Anterior cingulate cortex (tissue), 58 donors: ENCODE measurements at regions not wholly inside any gene's neighbourhood (a gene's known extent, or its start where the extent isn't known, plus 50 kb on each side); places are given as distances from the start of the nearest gene placed in this dataset.

Source experiments
- DNase-seq, 58 donors: peaks; one replicate each; lab custom pipeline; 2025; lab: John Stamatoyannopoulos, UW

DNA sequence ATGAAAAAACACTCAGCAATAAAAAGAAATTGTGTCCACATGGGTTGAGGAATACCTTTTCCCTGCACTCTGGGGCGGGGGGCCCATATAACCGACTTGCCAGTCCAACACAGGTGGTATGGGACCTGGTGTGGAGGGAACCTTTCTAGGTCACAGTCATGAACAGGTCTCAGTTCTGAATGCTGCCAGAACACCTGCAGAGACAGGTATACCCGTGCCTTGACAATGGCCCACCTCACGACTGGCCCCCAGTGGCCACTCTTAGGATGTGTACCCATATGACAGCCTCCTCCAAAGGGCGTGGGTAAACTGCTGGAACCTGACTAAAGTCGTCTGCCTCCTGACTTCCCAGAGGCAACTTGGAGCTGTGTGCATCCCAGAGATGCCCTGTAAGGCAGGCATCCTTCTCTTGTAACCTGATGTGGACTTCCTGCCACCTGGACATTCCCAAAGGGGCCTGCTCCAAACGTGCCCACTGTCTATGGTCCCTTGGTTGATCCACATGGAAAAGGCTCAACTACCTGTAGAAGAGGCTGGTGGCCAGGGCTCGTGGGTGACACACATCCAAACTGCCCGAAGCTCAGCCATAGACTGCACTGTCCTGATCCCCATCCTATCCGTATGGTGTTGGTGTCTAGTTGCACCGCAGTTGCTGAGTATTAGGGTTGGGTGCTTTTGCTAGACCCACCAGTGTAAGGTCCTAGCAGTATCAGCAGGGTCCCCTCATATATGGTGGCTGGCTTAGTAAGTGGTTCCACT, 859.3 kb downstream of the BRD1 start:
- no peak for DNase-seq

DNA sequence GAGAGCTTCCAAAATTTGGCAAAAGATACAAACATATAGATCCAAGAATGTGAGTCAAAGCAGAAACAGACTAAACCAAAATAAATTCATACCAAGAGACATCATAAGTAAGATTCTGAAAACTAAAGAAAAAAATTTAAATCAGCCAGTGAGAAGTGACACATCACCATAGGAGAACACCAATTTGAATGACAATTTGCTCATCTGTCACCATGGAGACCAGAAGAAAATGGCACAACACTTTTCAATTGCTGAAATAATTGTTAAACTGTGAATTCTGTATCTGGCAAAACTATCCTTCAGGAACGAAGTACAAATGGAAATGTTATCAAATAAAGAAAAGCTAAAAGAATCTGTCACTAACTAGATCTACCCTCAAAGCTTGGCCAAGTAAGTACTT, 864.3 kb downstream of the BRD1 start:
- no peak for DNase-seq

DNA sequence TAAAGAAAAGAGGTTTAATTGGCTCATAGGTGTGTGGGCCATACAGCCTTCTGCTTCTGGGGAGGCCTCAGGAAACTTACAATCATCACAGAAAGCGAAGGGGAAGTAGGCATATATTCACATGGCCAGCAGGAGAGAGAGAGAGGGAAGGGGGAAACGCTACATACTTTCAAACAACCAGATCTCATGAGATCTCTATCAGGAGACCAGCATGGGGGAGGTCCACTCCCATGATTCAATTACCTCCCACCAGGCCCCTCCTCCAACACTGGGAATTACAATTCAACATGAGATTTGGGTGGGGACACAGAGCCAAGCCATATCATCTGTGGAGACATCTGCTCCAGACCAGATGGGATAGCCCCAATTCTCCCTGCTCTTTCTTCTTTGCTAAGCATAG, 866.0 kb downstream of the BRD1 start:
- no peak for DNase-seq

DNA sequence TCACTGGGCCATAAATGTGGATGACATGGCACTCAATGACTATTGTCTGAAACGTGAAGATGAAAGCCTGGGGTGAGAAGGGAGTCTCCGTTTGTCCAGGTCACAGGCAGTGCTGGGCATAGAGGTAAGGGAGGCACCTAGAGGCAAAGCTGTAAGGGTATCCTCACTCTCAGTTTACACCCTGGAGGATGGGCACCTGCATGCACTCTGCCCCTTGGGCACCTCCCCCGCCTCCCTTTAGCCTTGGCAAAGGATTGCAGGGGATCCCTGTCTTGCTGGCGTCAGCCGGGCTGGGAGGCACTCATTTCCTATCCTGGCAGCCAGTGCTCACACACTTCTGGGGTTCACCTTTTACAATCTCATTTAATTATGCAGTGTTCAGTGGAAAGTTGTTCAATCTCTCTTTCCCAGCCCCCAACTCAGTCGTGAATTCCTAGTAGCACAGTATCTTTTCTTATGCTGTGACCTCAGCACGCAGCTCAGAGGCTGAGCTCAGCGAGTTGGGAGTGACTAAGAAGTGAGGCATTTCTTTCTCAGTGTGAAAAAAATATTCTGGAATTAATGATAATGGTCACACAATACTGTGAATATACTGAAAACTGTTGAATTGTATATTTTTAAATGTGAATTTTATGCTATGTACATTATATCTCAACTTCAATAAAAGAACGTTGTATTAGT, 866.6 kb downstream of the BRD1 start:
- DNase-seq = no peak

DNA sequence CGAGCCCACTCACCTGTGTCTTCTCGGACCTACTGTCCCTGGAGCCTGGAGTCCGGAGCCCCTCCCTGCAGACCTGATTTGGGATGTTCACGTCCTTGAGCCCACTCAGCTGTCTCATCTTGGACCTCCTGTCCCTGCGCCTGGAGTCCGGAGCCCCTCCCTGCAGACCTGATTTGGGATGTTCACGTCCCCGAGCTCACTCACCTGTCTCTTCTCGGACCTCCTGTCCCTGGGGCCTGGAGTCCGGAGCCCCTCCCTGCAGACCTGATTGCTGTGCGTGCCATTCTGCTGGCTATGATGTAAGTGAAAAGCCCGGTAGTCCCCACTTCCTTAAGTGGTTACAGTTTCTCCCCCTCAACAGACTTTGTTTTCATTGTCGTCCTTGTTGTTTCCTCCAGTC, 867.1 kb downstream of the BRD1 start:
- DNase-seq = no peak

DNA sequence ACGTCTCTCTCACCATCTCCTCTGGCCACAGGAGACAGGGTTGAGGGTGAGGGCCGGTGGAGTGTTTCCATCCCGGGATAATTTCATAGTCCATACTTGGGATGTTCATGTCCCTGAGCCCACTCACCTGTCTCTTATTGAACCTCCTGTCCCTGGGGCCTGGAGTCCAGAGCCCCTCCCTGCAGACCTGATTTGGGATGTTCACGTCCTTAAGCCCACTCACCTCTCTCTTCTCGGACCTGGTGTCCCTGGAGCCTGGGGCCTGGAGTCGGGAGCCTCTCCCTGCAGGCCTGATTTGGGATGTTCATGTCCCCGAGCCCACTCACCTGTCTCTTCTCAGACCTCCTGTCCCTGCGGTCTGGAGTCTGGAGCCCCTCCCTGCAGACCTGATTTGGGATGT, 868.2 kb downstream of the BRD1 start:
- no peak for DNase-seq

DNA sequence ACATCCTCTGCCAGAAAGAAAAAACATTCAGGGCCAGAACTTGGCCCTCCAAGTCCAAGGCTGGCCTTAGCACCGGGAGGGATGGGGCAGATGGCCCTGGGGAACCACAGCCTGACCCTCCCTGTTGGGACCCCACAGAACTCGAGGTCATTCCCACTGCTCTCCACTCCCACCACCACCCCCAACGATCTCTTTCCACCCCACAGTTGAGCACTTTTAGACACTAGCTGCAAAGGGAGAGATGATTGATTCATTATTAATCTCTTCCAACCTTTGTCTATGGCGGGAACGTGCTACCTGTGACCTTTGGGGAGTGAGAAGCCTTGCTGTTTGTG, 869.7 kb downstream of the BRD1 start:
- no peak for DNase-seq

DNA sequence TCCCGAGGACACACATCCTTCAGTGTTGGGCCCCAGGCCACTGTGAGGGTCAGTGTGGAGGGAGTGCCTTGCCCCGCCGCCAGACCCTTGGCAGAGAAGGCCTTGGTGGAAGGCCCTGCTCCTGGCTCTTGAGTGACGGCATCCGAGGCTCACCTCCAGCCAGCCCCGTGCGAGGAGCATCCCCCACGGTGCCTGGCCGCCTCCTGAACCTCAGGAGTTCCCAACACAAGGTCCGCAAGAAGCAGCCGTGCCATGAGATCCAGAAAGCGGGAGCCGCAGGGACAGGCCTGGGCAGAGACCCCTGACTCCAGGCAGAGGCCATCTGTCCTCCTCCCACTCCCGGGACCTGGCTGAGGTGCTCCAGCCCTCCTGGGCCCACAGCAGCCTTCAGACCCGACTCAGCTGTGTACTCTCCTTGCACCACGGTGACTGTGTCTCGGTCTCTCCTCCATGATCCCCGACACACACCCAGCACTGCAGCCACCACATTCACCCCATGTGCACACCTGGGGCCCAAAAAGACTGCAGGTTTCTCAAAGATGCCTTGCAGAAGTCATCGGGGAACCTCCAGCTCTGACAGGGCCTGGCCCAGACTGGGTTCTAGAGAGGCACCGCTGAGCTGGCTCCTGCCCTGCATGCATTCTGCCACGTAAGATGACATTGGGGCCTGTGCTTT, 870.2 kb downstream of the BRD1 start:
- no peak for DNase-seq

DNA sequence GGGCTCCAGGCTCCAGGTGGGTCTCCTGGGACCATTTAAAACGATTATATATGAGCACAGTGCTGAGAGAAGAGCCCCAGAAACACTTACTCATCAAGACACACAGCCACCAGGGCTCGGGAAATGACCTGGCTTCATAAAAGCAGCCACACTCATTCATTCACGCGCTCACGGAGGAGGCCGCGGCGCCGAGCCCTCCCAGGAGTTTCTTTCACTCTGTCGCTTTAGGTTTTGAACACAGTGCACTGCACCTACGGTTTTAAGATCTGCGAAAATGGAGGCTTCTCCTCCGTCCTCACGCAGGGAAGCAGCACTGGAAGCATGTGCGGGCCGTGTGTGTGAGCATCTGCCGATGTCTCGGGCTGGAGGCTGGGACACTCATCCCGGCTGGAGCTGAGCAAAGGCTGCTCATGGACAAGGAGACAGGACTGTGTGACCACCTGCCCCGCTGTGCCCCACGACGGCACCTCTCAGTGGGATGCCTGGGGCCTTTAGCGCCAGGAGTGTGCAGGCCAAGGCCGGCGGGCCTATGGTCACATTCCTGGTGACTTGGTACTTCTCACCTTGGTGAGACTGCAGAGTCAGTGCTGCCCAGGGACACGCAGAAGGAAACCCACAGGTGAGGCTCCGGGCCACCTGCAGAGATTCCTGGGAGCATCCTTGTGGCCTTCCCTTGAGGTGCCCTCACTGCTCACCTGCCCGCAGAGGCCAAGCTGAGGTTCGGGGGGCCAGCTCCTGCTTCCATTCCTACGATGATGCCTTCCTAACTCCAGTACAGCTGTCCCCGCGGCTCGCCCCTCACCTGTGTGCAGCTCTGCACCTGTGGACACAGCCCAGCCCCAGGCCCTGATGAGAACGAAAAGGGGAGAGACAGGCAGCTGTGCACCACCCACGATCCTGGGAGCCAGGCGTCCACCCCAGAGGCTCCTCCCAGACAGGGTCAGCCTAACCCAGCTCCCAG, 872.0 kb downstream of the BRD1 start:
- DNase-seq = no peak

DNA sequence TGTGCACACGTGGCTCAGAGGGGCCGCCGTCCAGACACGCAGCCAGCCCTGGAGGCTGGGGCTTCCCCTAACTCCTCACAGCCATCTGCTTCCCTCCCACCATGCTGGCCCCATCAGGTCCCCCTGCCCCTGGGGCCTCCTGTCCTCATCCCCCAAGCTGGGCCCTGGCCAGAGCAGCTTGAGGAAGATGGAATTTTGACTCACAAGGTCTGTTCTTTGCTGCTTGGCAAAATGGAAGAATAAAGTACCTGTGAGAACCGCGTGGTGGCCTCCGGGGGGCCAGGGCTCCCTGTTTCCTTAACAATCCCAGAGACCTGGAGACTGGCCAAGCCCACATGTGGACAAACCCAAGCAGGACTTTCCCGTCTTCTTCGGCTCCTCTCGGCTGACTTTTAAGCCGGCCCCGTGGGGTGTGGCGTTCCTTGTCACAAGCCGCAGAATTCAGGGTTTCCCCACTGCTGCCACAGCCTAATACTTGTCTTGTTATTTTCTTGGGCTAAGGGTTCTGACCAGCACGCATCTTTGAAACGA, 872.8 kb downstream of the BRD1 start:
- DNase-seq = no peak

DNA sequence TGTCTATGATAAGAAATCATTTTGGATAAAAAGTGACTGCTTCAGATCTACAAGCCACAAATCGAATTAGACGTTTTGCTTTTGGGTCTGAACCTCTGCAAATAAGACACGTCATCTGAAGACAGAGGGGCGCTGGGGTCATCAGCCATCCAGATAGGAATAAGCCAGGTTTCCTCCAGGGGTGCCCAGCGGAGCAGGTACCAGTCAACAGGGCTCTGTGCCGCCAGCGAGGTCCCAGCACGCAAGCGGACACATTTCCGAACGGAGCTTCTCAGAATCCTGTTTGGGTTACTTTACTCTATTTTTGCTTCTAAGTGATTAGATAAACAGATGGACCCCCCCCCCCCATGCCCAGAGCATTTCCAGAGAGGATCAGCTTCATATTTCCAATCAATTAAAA, 873.8 kb downstream of the BRD1 start:
- DNase-seq = no peak

DNA sequence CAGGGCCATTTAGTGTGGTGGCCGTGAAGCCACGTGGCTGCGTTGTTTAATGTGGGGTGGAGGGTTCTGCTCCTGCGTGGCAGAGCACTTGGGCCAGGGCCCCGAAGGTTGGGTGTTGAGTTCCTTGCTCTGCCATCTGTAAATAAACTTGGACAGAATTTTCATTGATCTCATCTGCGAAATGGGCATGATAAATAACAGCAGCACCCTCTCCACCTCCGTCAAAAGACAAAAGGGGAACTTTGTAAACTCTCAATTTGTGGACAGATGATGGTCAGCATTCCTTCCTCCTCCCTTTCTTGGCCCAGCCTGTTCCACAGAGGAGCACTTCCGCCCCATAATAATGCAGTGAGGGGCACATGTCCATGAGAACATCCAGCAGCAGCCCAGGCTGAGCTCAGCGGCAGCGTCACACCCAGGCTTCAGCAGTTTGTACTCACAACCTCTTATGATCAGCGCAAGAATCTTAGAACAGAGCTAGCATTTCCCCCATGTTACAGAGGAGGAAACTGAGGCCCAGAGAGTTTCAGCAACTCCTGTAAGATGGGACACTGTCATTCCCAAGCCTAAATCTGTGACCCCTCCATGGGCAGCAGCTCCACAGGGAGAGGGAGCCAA, 874.5 kb downstream of the BRD1 start:
- DNase-seq = no peak

DNA sequence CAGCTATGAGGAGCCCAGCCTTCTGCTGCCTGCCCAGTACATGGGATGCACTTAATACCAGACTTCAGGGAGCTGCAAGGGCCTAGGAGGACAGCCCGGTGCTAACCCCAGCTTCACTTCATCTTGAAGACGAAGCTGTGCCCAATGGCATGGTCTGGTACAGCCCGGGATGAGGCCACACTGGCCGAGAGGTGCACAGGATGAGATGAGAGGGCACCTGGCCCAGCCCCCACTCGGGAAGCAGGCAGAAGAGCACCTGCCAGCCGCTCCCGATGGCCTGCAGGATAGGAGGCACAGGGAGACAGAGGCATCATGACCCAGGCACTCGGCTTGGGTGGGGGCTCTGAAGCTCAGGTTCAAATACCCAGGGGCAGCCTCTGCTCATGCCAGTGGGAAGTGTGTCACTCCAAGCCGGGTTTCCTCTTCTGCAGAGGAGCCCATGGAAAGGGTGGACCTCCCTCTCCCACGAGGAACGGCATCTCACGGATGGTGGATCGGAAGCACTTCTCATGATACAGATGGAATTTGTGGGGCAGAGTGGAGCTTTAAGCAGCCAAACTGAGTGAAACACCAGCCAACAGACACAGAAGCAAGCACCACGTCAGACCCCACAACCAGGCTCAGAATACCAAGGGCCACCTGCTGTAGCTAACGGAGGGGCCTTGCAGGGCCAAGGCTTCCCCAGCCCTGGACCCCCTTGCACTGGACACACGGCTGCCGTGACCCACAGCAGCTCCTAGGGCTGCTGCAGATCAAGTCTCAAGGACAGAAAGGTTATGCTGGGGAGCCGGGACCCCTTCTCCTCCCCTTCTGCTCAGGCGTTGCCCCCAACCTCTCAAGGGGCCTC, 875.2 kb downstream of the BRD1 start:
- DNase-seq = no peak

DNA sequence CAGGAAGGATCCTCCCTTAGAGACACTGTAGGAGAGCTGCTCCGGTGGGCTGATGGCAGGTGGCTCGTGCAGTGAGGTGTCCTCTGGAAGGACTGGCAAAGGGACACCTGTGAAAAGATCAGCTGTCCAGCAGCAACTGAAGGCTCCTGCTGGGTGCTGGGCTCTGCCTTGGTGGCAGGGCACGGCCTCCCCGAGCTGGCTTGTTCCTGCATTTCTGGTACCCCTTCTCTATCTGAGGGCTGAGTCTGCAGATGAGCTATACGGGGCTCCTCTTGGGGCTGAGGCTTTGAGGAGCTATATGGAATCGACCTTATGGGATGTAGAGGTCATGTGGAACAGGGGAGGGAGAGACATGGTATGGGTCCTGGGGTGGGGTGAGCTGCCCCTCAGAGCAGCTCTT, 875.8 kb downstream of the BRD1 start:
- DNase-seq = no peak

DNA sequence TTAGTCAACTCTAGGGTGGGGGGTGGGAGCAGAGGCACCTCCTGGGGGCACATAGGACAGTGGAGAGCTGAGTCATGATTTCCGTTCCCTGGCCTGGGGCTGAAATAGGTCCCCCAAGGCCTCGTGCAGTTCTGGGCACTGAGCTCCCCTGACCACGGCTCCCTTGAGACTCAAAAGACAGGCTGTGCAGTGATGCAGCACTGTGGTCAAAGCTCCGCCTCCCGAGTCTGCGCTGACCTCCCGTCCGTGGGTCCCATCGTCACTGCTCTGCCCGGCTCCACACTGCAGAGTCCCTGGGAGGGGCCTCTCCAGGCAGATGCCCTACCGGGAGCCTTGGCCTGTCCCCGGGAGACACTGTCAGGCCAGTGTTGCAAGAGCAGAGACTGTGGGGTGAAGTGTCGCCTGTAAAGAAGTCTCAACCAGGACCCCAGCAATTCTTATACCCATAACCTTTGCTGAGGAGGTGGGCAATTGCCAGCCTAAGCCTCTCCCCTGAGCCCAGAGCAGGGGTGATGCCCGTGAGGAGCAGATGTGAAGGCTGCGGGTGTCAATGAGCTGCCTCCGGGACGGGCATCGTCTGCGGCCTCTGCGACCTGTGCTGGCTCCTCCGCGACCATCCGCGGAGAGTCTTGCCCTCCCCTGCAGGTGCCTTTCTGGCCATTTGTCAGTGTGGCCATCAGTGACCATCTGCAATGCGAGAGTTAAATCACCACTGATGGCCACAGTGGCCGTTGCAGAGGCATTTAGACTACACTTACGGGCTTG, 877.3 kb downstream of the BRD1 start:
- DNase-seq = no peak

DNA sequence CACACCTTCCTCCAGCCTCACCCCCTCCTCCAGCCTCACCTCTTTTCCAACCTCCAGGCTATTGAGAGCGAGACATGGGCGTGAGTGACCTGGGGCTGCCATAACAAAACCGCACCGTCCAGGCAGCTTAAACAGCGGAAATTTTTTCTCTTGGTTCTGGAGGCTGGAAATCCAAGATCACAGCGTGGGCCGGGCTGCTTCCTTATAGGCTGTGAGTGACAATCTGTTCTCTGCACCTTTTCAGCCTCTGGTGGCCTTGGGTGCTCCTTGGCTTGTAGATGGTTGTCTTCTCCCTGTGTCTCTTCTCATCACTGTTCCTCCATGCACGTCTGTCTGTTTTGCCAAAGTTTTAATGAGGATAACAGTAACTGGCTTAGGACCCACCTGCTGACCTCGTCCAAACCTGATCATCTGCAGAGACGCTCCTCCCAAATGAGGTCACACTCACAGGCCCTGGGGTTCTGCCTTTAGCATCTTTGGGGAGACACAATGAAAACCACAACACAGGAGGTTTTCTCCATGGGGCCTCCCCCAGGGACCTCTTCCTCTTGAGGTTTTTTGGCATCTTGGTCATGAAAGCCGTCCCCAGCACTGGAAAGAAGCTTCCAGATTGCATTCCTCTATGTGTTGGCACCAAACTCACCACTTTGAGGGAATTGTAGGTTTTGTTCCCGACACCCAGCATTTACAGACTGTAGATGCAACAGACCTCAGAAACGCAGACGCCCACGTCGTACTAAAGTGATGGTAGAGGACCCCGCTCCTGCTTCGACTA, 878.1 kb downstream of the BRD1 start:
- DNase-seq = no peak

DNA sequence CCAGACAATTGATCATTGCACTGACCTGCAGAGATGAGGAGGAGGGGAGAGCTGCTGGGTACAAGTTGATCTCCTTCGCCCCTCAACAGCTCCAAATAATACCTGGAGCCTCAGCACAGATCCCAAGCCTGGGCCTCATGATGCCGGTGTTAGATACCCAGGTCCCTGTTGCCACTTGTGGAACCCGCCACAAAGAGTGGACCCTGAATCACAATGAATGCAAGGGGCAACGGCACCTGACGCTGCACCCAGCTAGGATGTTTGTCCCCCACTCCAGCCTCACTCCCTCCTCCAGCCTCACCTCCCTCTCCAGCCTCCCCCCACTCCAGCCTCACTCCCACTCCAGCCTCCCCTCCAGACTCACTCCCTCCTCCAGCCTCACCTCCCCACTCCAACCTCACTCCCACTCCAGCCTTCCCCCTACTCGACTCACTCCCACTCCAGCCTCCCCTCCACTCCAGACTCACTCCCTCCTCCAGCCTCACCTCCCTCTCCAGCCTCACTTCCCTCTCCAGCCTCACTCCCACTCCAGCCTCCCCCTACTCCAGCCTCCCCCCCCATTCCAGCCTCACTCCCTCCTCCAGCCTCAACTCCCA, 879.0 kb downstream of the BRD1 start:
- DNase-seq = no peak
